ENCODE measurements at regions not wholly inside any gene's neighbourhood (a gene's known extent, or its start where the extent isn't known, plus 50 kb on each side); places are given as distances from the start of the nearest gene placed in this dataset.
"Not testable (repeated sequence)": the region's sequence is repeated elsewhere in the genome, so short reads cannot be mapped to it uniquely, and the experiment has no call there.

GRCh38 chr7:28330384-28331070 is 81.8 kb upstream of the CREB5 start:
- no peak for DNase-seq

GRCh38 chr7:28332046-28332445 is 80.3 kb upstream of the CREB5 start:
- DNase-seq, result no peak

DNA sequence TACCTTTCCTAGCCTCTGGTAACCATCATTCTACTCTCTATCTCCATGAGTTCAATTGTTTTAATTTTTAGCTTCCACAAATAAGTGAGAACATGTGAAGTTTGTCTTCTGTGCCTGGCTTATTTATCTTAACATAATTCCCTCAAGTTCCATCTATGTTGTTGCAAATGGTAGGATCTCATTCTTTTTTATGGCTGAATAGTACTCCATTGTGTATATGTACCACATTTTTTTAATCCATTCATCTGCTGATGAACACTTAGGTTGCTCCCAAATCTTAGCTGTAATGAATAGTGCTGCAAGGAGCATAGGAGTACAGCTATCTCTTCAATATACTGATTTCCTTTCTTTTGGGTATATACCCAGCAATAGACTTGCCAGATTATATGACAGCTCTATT is 78.8 kb upstream of the CREB5 start:
- DNase-seq, result not testable (repeated sequence)

DNA sequence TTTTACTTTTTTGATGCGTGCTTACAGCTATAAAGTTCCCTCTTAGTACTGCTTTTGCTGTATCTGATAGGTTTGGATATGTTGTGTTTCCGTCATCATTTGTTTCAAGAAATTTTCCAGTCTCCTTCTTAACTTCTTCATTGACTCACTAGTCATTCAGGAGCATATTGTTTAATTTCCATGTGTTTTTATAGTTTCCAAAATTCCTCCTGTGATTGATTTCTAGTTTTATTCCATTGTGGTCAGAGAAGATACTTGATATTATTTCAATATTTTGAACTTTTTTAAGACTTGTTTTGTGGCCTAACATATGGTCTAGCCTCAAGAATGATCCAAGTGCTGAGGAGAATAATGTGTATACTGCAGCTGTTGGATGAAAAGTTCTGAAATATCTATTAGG is 75.5 kb upstream of the CREB5 start:
- DNase-seq, result no peak

DNA sequence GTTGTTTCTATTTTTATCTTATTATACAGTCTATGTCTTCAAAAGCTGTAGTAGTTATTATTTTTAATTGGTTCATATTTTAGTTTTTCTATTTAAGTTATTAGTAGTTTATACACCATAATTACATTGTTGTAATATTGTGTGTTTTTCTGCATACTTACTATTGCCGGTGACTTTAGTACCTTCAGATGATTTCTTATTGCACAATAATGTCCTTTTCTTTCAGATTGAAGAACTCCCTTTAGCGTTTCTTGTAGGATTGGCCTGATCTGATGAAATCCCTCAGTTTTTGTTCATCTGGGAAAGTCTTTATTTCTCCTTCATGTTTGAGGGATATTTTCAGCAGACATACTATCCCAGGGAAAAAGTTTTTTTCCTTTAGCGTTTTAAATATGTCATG is 74.3 kb upstream of the CREB5 start:
- no peak for DNase-seq

- no peak for DNase-seq
These were observed 68.9 kb upstream of the CREB5 start for GRCh38 chr7:28343462-28343861.

GRCh38 chr7:28346256-28346655 is 66.1 kb upstream of the CREB5 start:
- DNase-seq, result no peak

- DNase-seq, result no peak
These were observed 65.5 kb upstream of the CREB5 start for GRCh38 chr7:28346676-28347363.

DNA sequence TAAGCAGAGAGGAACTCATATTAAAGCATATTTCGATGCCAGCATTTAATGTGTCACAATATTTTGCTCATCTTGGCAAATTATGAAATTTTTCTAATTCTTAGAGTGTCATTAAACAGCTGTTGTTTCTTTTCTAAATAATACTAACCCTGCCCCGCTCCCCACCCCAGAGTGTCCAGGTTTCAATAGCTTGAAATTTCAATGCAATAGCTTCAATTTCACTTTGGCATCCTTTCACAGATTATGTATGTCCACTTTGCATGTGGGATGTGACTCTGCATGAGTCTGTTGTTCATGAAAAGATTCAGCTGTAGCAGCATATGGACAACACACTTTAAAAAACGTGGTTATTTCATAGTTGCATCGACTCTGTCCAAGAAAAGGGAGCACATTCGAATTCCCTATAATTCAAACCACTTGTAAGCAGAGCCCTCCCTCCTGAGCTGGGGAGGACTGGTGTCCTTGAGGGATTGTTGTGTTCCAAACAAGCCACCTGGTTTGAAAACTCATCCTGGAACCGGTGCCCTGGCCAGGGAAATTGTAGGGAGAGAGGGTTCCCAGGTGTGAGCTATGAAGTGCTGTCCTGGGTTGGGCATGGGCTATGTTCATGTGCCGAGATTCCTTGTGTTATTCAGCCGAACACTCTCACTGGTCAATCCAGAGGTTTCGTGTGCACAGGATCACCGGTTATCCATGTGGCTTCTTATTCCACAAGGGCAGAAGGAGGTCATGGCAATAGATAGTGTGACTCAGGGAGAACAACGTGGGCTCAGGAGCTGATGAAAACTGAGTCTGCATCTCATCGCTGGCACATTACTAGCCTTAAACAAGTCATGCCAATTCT is 64.6 kb upstream of the CREB5 start:
- DNase-seq, result no peak

DNA sequence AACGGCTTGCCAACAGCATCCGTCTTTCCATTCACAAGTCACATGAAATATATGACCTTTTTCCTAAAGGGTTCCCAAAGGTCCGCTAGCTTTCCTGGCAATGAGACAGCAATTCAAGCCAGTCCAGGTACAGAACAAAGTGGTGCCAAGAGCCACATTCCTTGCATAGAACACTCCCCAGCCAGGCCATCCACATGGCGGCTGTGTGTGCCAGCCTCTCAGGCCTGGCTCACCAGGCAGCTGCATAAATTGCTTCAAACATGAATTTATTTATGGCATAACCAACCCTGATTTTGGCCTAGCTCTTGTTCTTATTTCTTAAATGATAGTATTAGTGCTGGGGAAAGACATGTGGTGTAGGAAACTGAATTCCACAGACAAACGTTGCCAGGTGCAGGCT is 63.7 kb upstream of the CREB5 start:
- no peak for DNase-seq

GRCh38 chr7:28349637-28350036 is 62.7 kb upstream of the CREB5 start:
- no peak for DNase-seq

- no peak for DNase-seq
These were observed 61.7 kb upstream of the CREB5 start for GRCh38 chr7:28350662-28351061.

- no peak for DNase-seq
These were observed 60.9 kb upstream of the CREB5 start for GRCh38 chr7:28351450-28351849.

- no peak for DNase-seq
These were observed 57.5 kb upstream of the CREB5 start for GRCh38 chr7:28354601-28355402.

DNA sequence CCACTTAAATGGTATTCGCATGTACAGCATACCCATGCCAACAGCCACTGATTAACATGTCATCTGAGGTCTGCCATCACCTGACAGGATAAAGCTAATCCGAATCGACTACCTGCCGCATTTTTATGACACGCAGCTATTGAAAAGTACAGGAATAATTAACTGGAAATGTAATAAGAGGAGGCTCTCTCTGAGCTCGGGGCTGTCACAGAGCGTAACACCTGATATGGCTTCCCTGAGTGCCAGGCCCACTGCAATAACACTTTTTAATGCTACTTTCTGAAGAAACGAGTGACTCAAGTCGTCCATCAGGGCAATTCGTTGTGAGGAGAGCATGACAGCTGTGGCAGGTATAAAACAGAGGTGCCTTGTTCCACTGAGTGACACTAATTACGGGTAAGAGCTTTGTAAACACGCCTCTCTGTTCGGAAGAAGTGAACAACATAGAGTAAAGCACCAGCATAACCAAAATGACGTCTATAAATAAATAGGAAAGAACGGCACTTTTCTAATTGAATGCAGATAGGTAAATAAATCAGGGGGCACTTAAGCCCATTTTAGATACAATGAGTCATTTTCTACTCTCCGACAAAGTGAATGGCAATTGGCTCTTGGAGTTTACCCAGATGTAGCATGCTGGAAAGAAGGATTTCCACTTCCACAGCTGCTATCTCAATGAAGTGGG is 56.5 kb upstream of the CREB5 start:
- DNase-seq, result peak; percentile 70

DNA sequence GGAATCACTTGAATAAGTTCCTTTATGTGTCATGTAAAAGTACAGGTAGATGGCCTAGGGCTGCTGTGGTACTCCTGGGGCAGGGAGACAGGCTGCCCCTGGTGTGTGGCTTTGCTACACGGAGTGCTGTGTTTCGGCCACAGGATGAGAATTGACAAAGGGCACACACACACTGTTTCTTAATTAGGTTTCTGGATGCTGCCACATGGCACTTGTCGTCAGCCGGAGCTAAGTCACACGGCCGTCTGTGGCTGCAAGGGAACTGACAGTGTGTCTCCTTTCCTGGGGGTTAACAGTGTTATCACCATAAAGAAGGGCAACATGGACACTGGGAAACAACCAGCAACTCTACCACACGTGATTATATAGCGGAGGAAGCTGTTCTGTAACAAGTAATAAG is 55.7 kb upstream of the CREB5 start:
- DNase-seq, result no peak

DNA sequence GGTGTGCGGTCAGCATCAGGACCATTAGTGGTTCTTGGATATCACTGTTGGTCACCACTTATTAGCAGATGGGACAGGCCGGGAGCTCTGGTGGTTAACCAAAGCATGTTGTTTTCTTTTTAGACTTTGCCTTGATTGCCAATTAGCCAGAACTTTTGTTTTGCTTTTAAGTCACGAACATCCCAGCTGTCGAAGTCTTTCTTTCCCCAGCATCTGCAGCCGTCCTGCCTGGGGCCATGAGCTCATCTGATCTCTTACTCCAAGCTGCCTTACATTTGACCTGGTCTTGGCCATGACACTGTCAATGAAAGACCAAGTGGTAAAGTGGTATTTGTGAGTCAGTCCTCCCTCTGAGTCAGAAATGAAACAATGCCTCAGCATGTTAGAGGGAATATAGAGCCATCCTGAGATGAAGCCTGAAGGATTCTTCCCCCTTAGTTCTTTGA is 53.9 kb upstream of the CREB5 start:
- DNase-seq, result no peak

DNA sequence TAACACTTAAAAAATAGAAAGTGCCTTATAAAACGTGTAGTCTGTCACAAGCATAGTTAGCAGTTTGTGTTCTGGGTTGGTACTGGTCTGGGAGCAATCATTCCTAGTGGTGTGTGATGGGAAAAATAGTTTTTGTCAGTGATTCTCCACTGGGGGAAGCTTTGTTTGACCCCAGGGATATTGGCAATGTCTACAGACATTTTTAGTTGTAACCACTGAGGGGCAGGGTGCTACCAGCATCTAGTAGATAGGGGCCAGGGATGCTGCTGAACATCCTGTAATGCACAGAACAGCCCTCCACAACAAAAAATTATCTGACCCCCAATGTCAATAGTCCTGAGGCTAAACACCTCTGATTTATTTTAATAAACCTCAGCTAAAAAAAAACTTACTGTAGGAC is 51.6 kb upstream of the CREB5 start:
- no peak for DNase-seq

- DNase-seq, result no peak
These were observed 50.8 kb upstream of the CREB5 start for GRCh38 chr7:28361551-28361950.

- DNase-seq, result no peak
These were observed 50.1 kb upstream of the CREB5 start for GRCh38 chr7:28362182-28362581.
